MCF 10A (cell line): ENCODE measurements at regions not wholly inside any gene's neighbourhood (a gene's known extent, or its start where the extent isn't known, plus 50 kb on each side); places are given as distances from the start of the nearest gene placed in this dataset.

Experiments
- BruUV-seq: library from RNA; stranded (reverse); fragments of 400-500 nt; replicated peaks from 2 replicates; lab custom pipeline; 2021; lab: Mats Ljungman, UMichigan
- CTCF ChIA-PET: fragments of 300-600 bp; sonication (Branson Sonifier 250); formaldehyde crosslinking; extraction: SDS; loops from one replicate; lab custom pipeline; 2021; ENCODE audit warnings: antibody characterized with exemption, inconsistent platforms; lab: Yijun Ruan, JAX
- POLR2A ChIA-PET: fragments of 300-600, 350-650 bp; sonication (Branson Sonifier 250); formaldehyde crosslinking; extraction: SDS; loops from one replicate; lab custom pipeline; 2020; ENCODE audit warnings: antibody characterized with exemption, inconsistent platforms; lab: Yijun Ruan, JAX
- DNase-seq: peaks from one replicate; pipeline ENCODE4 v3.0.0-alpha.2; 2018; ENCODE audit not compliant: unreplicated experiment
- H3K27ac Mint-ChIP-seq: one replicate; pipeline ENCODE4 v1.8.0; 2022; ENCODE audit warnings: mild to moderate bottlenecking, low read depth, mixed read lengths; ENCODE audit not compliant: unreplicated experiment
- H3K27me3 Mint-ChIP-seq: one replicate; pipeline ENCODE4 v1.8.0; 2022; ENCODE audit warnings: mixed read lengths; ENCODE audit not compliant: insufficient read depth, unreplicated experiment
- H3K36me3 Mint-ChIP-seq: one replicate; pipeline ENCODE4 v1.8.0; 2022; ENCODE audit warnings: mild to moderate bottlenecking, moderate library complexity, mixed read lengths; ENCODE audit not compliant: insufficient read depth, unreplicated experiment
- H3K4me1 Mint-ChIP-seq: one replicate; pipeline ENCODE4 v1.8.0; 2022; ENCODE audit warnings: mixed read lengths; ENCODE audit not compliant: insufficient read depth, unreplicated experiment
- H3K4me3 Mint-ChIP-seq: one replicate; pipeline ENCODE4 v1.8.0; 2022; ENCODE audit warnings: mild to moderate bottlenecking, moderate library complexity, mixed read lengths; ENCODE audit not compliant: unreplicated experiment
- H3K9me3 Mint-ChIP-seq: one replicate; pipeline ENCODE4 v1.8.0; 2022; ENCODE audit warnings: mixed read lengths; ENCODE audit not compliant: unreplicated experiment
- CTCF ChIP-seq: fragments of 200-600 bp; IDR thresholded peaks from one replicate; pipeline ENCODE4 v1.8.0; 2022; ENCODE audit warnings: antibody characterized with exemption, mild to moderate bottlenecking; ENCODE audit not compliant: unreplicated experiment
- intact Hi-C: fragments of 100-400 bp; cut with micrococcal nuclease; formaldehyde crosslinking; loops from 2 replicates; pipeline ENCODE4 v1.14.1; 2022

- intact Hi-C loops = no loop called here
- H3K36me3 Mint-ChIP-seq = no peaks in the 10 kb centered on the region
- POLR2A ChIA-PET = interaction anchor here (0.6 to 3.8 kb wide), 5 partner anchors 21 to 247 kb away, joined by 3 to 24 read pairs (median 5); no protein-coding TSS in a partner anchor
Measured at GRCh38 chr6:53431704-53432103, 83.0 kb upstream of the ELOVL5 start.

DNA sequence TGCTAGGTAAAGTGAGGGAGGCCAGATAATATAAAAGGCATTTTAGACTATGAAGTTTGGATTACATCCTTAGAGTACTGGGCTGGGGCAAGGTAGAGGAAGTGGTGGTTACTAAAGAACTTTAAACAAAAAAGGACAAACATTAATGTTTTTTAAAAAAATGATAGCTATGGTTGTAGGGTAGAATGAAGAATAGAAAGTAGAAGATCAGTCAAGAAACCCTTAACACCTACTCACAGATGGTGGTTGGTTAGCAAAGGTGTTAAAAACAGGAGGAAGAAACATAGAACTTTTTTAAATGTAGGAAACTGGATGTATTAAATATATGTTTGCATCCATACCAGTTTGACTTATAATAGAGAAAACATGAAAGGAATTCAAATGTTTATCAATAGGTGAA lies 80.7 kb upstream of the ELOVL5 start:
- Mint-ChIP-seq H3K4me3 (no peak overlapping the region), H3K27me3 (no peaks in the 10 kb centered on the region)
- intact Hi-C loops = no loop called here

More at GRCh38 chr6:53431704-53432103, 83.0 kb upstream of the ELOVL5 start:
- Mint-ChIP-seq H3K9me3 (no peaks in the 10 kb centered on the region), H3K27ac (no peak overlapping the region), H3K4me1 (peaks cover 12% of the 10 kb centered on the region), H3K4me3 (no peak overlapping the region), H3K27me3 (no peaks in the 10 kb centered on the region)
- no TSS peak for BruUV-seq
- TF ChIP-seq CTCF = no peak
- CTCF ChIA-PET = no interaction called here
- DNase-seq = no peak

DNA sequence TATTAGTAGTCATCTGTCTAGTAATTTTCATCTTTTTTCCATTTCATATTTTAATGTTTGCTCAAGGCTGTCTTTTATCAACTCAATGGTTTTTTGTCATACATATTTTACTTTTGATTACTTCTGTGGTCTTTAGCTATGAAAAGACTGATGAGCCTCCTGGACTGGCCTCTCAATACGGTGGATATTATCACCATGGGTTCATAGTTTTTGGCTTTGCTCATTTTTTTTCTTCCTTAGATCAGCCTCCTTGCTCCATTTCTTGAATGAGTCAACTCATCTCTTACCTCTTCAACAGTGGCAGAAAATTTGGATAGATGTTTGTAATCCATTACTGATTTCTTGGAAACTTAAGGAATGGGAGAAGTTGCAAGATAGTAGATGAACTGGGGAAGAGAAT lies 80.1 kb upstream of the ELOVL5 start:
- ChIA-PET CTCF (interaction anchor here (1.2 kb wide), 2 partner anchors 11 to 38 kb away, joined by 4 to 5 read pairs; no protein-coding TSS in a partner anchor), POLR2A (interaction anchor here (0.6 kb wide), 1 partner anchor 138 kb away, joined by 4 read pairs; no protein-coding TSS in a partner anchor)
- H3K9me3 Mint-ChIP-seq = no peaks in the 10 kb centered on the region
- H3K4me3 Mint-ChIP-seq = no peak overlapping the region
- H3K27ac Mint-ChIP-seq = no peak overlapping the region
- no peaks in the 10 kb centered on the region for H3K27me3 Mint-ChIP-seq
- intact Hi-C loops = no loop called here
- no TSS peak for BruUV-seq
- H3K4me1 Mint-ChIP-seq = peaks cover 9% of the 10 kb centered on the region
- TF ChIP-seq CTCF = no peak
- DNase-seq = no peak
- no peaks in the 10 kb centered on the region for H3K36me3 Mint-ChIP-seq

More for the DNA sequence above, 80.7 kb upstream of the ELOVL5 start:
- peaks cover 9% of the 10 kb centered on the region for H3K4me1 Mint-ChIP-seq
- no peaks in the 10 kb centered on the region for H3K36me3 Mint-ChIP-seq
- no peak for TF ChIP-seq CTCF
- H3K9me3 Mint-ChIP-seq = no peaks in the 10 kb centered on the region
- H3K27ac Mint-ChIP-seq = no peak overlapping the region
- ChIA-PET CTCF (interaction anchor here (0.6 to 1.2 kb wide), 4 partner anchors 12 to 56 kb away, joined by 3 to 5 read pairs (median 4); no protein-coding TSS in a partner anchor), POLR2A (interaction anchor here (0.7 to 1.2 kb wide), 2 partner anchors 121 to 222 kb away, joined by 3 to 4 read pairs; no protein-coding TSS in a partner anchor)
- BruUV-seq = no TSS peak
- no peak for DNase-seq

- intact Hi-C loops = no loop called here
- BruUV-seq = no TSS peak
- no peaks in the 10 kb centered on the region for H3K4me1 Mint-ChIP-seq
- TF ChIP-seq CTCF = no peak
- H3K27me3 Mint-ChIP-seq = no peaks in the 10 kb centered on the region
- H3K36me3 Mint-ChIP-seq = no peaks in the 10 kb centered on the region
- H3K27ac Mint-ChIP-seq = no peak overlapping the region
- H3K4me3 Mint-ChIP-seq = no peak overlapping the region
- POLR2A ChIA-PET = interaction anchor here (0.7 to 1.9 kb wide), 4 partner anchors 8 to 22 kb away, joined by 3 to 6 read pairs (median 4); no protein-coding TSS in a partner anchor
- CTCF ChIA-PET = interaction anchor here (0.8 to 1.5 kb wide), 3 partner anchors 14 to 57 kb away, joined by 3 read pairs; no protein-coding TSS in a partner anchor
- DNase-seq = peak; percentile 25
- no peaks in the 10 kb centered on the region for H3K9me3 Mint-ChIP-seq
Measured at GRCh38 chr6:53426667-53427270, 78.0 kb upstream of the ELOVL5 start.
